ENCODE measurements at regions not wholly inside any gene's neighbourhood (a gene's known extent, or its start where the extent isn't known, plus 50 kb on each side); places are given as distances from the start of the nearest gene placed in this dataset.

GRCh38 chr3:82875401-82875800, 1114.0 kb upstream of the GBE1 start:
- Histone ChIP-seq H4K20me1 (ENCODE audit: control insufficient read depth, extremely low read depth, insufficient read depth, low read length) (no peaks in the 10 kb centered on the region), H2AFZ (ENCODE audit: control insufficient read depth, low read length) (no peak overlapping the region), H3K79me2 (ENCODE audit: control insufficient read depth, insufficient read depth, low read length) (no peaks in the 10 kb centered on the region), H3K4me2 (ENCODE audit: control insufficient read depth, extremely low read depth, insufficient read depth, low read depth, low read length) (no peak overlapping the region), H3K27ac (ENCODE audit: control insufficient read depth, insufficient read depth, low read length) (no peak overlapping the region), H3K9me3 (ENCODE audit: control insufficient read depth, low read depth, low read length) (no peaks in the 10 kb centered on the region), H3K9ac (ENCODE audit: control insufficient read depth, extremely low read depth, insufficient read depth, low read length) (no peak overlapping the region), H3K36me3 (ENCODE audit: control insufficient read depth in 2 of 2, extremely low read depth in 1 of 2, insufficient read depth in 2 of 2, low read length in 2 of 2) (no peaks in the 10 kb centered on the region), H3K4me1 (ENCODE audit: control insufficient read depth, extremely low read depth, insufficient read depth, low read length) (no peaks in the 10 kb centered on the region), H3K4me3 (ENCODE audit: control insufficient read depth in 2 of 3, extremely low read depth in 1 of 3, insufficient read depth in 2 of 3, low read depth in 1 of 3, low read length in 3 of 3) (no peak overlapping the region), H3K27me3 (ENCODE audit: control insufficient read depth, extremely low read depth, insufficient read depth, low read length) (no peaks in the 10 kb centered on the region), H3K9me1 (ENCODE audit: control insufficient read depth, extremely low read depth, insufficient read depth, low read length) (no peaks in the 10 kb centered on the region)
- TF ChIP-seq CTCF (optimal IDR thresholded peaks at IDR 0.05 in 1 of 3, IDR thresholded peaks at IDR 0.05 in 1 of 3, conservative IDR thresholded peaks at IDR 0.05 in 1 of 3; ENCODE audit: extremely low read depth in 1 of 3, insufficient read depth in 2 of 3, low read length in 3 of 3): no peak
- DNase-seq (ENCODE audit: low read depth, low spot score) (no peak), FAIRE-seq (no peak)
- dilution Hi-C loops (cut with MboI; ENCODE audit: extremely low pct_ligation_motif_present, low sequenced_read_pairs): no loop called here

- no peak for TF ChIP-seq CTCF (optimal IDR thresholded peaks at IDR 0.05 in 1 of 3, IDR thresholded peaks at IDR 0.05 in 1 of 3, conservative IDR thresholded peaks at IDR 0.05 in 1 of 3; ENCODE audit: extremely low read depth in 1 of 3, insufficient read depth in 2 of 3, low read length in 3 of 3)
- TF ChIP-seq EZH2 (IDR thresholded peaks at IDR 0.05; ENCODE audit: low read length): no peak
- no peak overlapping the region for H3K9ac ChIP-seq (ENCODE audit: control insufficient read depth, extremely low read depth, insufficient read depth, low read length)
- no peak overlapping the region for H2AFZ ChIP-seq (ENCODE audit: control insufficient read depth, low read length)
- H3K9me1 ChIP-seq (ENCODE audit: control insufficient read depth, extremely low read depth, insufficient read depth, low read length): no peaks in the 10 kb centered on the region
- H3K27me3 ChIP-seq (ENCODE audit: control insufficient read depth, extremely low read depth, insufficient read depth, low read length): no peaks in the 10 kb centered on the region
- no peaks in the 10 kb centered on the region for H3K79me2 ChIP-seq (ENCODE audit: control insufficient read depth, insufficient read depth, low read length)
- H3K4me1 ChIP-seq (ENCODE audit: control insufficient read depth, extremely low read depth, insufficient read depth, low read length): no peaks in the 10 kb centered on the region
- no peak overlapping the region for H3K27ac ChIP-seq (ENCODE audit: control insufficient read depth, insufficient read depth, low read length)
- no peaks in the 10 kb centered on the region for H3K9me3 ChIP-seq (ENCODE audit: control insufficient read depth, low read depth, low read length)
- H4K20me1 ChIP-seq (ENCODE audit: control insufficient read depth, extremely low read depth, insufficient read depth, low read length): no peaks in the 10 kb centered on the region
- no peak overlapping the region for H3K4me3 ChIP-seq (ENCODE audit: control insufficient read depth in 2 of 3, extremely low read depth in 1 of 3, insufficient read depth in 2 of 3, low read depth in 1 of 3, low read length in 3 of 3)
- dilution Hi-C loops (cut with MboI; ENCODE audit: extremely low pct_ligation_motif_present, low sequenced_read_pairs): no loop called here
- H3K36me3 ChIP-seq (ENCODE audit: control insufficient read depth in 2 of 2, extremely low read depth in 1 of 2, insufficient read depth in 2 of 2, low read length in 2 of 2): no peaks in the 10 kb centered on the region
- FAIRE-seq (no peak), DNase-seq (ENCODE audit: low read depth, low spot score) (no peak)
- no peak overlapping the region for H3K4me2 ChIP-seq (ENCODE audit: control insufficient read depth, extremely low read depth, insufficient read depth, low read depth, low read length)
These were observed 1078.4 kb upstream of the GBE1 start for GRCh38 chr3:82839871-82840270.

Data from keratinocyte (primary cell).